GM21529 (cell line): ENCODE measurements at regions not wholly inside any gene's neighbourhood (a gene's known extent, or its start where the extent isn't known, plus 50 kb on each side); places are given as distances from the start of the nearest gene placed in this dataset.
"Not testable (repeated sequence)": the region's sequence is repeated elsewhere in the genome, so short reads cannot be mapped to it uniquely, and the experiment has no call there.

ENCODE experiments used
- ATAC-seq: cut with Tn5 transposase; IDR thresholded peaks from one replicate; pipeline ENCODE4 v1.9.1; 2021; ENCODE audit not compliant: unreplicated experiment

- ATAC-seq, result no peak
These were observed 177.2 kb upstream of the CXCR4 start for GRCh38 chr2:136295168-136295567.

- no peak for ATAC-seq
These were observed 173.9 kb upstream of the CXCR4 start for GRCh38 chr2:136291871-136292270.

- no peak for ATAC-seq
These were observed 172.4 kb upstream of the CXCR4 start for GRCh38 chr2:136290326-136290725.

- ATAC-seq, result no peak
These were observed 170.3 kb upstream of the CXCR4 start for GRCh38 chr2:136288249-136288648.

GRCh38 chr2:136286423-136286822 is 168.5 kb upstream of the CXCR4 start:
- ATAC-seq, result no peak

GRCh38 chr2:136284226-136285119 is 166.5 kb upstream of the CXCR4 start:
- peak; percentile 59 for ATAC-seq

GRCh38 chr2:136282251-136282650 is 164.3 kb upstream of the CXCR4 start:
- ATAC-seq, result no peak

- peak; percentile 34 for ATAC-seq
These were observed 163.5 kb upstream of the CXCR4 start for GRCh38 chr2:136281281-136282114.

- ATAC-seq, result not testable (repeated sequence)
These were observed 148.4 kb upstream of the CXCR4 start for GRCh38 chr2:136266346-136266745.

- no peak for ATAC-seq
These were observed 141.6 kb upstream of the CXCR4 start for GRCh38 chr2:136259551-136259950.

- no peak for ATAC-seq
These were observed 139.9 kb upstream of the CXCR4 start for GRCh38 chr2:136257893-136258292.

- peak; percentile 46 for ATAC-seq
These were observed 137.9 kb upstream of the CXCR4 start for GRCh38 chr2:136255648-136256461.

- ATAC-seq, result no peak
These were observed 137.2 kb upstream of the CXCR4 start for GRCh38 chr2:136255127-136255526.

- peak; percentile 33 for ATAC-seq
These were observed 136.7 kb upstream of the CXCR4 start for GRCh38 chr2:136254681-136255080.

- peak; percentile 45 for ATAC-seq
These were observed 135.5 kb upstream of the CXCR4 start for GRCh38 chr2:136253288-136254004.

GRCh38 chr2:136251885-136252585 is 134.1 kb upstream of the CXCR4 start:
- ATAC-seq, result no peak

- ATAC-seq, result no peak
These were observed 133.4 kb upstream of the CXCR4 start for GRCh38 chr2:136251197-136251884.

- ATAC-seq, result no peak
These were observed 132.2 kb upstream of the CXCR4 start for GRCh38 chr2:136250131-136250530.

- ATAC-seq, result no peak
These were observed 131.0 kb upstream of the CXCR4 start for GRCh38 chr2:136248907-136249306.
